ENCODE measurements at regions not wholly inside any gene's neighbourhood (a gene's known extent, or its start where the extent isn't known, plus 50 kb on each side); places are given as distances from the start of the nearest gene placed in this dataset.
"Not testable (repeated sequence)": the region's sequence is repeated elsewhere in the genome, so short reads cannot be mapped to it uniquely, and the experiment has no call there.

GRCh38 chr7:56474271-56474670 lies 358.1 kb upstream of the NUPR2 start:
- no peak for DNase-seq (ENCODE audit: low spot score)
- in situ Hi-C loops (cut with HindIII; ENCODE audit: low sequenced_read_pairs): no loop called here

GRCh38 chr7:56471811-56472210 lies 355.6 kb upstream of the NUPR2 start:
- in situ Hi-C loops (cut with HindIII; ENCODE audit: low sequenced_read_pairs): no loop called here
- no peak for DNase-seq (ENCODE audit: low spot score)

- in situ Hi-C loops (cut with HindIII; ENCODE audit: low sequenced_read_pairs); DNase-seq (ENCODE audit: low spot score): not testable (repeated sequence)
Observed at GRCh38 chr7:56466607-56467525, 350.6 kb upstream of the NUPR2 start.

GRCh38 chr7:56449762-56450161 lies 333.5 kb upstream of the NUPR2 start:
- in situ Hi-C loops (cut with HindIII; ENCODE audit: low sequenced_read_pairs): no loop called here
- DNase-seq (ENCODE audit: low spot score): no peak

DNA sequence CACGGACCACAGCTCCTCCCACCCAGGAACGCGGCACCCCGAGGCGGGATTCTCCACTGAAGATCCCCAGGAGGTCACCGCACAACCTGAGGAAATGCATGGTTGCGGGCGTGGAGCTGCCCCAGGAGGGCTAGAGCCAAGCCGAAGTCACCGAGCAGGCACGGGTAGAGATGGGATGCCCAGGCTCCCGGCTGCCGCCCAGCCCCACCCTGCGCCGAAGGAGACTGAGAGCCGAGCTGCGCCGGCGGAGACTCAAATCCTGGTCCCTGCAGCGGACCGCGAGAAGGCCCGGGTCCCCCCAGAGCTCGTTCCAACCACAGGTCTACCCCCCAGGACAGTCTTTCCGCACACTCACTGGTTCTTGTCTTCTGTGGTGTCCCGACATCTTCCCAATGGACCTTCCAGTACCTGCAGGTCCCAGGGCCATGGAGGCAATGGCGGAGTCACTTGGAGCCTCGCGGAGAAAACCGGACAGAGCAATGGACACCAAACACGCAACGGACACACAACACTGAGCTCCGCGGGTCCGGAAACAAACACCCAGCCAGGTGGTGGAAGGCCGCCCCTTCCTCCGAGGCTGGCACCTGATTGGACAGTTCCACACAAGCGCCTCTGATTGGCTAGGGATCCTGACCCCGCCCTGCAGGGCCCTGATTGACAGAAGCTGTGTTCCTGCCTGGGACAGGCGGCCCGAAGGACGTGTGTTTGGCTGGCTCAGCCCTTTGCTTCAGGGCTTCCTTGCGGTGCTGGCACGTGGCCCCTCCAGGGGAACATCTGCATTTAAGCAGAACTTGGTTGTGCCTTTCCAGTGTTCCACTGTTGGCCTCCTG lies 331.9 kb upstream of the NUPR2 start:
- DNase-seq (ENCODE audit: low spot score): peak; percentile 1
- in situ Hi-C loops (cut with HindIII; ENCODE audit: low sequenced_read_pairs): no loop called here

GRCh38 chr7:56420528-56420927 lies 304.3 kb upstream of the NUPR2 start:
- in situ Hi-C loops (cut with HindIII; ENCODE audit: low sequenced_read_pairs); DNase-seq (ENCODE audit: low spot score): not testable (repeated sequence)

- in situ Hi-C loops (cut with HindIII; ENCODE audit: low sequenced_read_pairs): no loop called here
- no peak for DNase-seq (ENCODE audit: low spot score)
Observed at GRCh38 chr7:56375173-56375572, 259.0 kb upstream of the NUPR2 start.

GRCh38 chr7:56374666-56375065 lies 258.4 kb upstream of the NUPR2 start:
- in situ Hi-C loops (cut with HindIII; ENCODE audit: low sequenced_read_pairs): not testable (repeated sequence)

DNA sequence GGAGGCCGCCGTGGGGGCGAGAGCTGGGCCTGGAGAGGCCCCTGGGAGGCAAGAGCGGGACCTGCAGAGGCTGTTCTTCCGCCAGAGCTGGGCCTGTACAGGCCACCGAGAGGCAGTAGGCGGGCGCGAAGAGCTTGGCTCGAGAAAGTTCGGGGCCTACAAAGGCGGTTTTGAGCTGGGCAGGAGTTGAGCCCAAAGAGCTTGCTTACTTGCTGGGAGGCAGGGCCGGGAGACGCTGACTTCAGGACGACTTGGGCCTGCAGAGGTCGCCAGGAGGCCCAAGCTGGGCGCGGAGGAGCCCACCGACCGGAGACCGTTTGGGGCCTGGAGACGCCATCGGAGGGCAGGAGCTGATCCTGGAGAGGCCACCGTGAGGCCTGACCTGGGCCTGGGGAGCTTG lies 257.1 kb upstream of the NUPR2 start:
- peak; percentile 26 for DNase-seq (ENCODE audit: low spot score)
- in situ Hi-C loops (cut with HindIII; ENCODE audit: low sequenced_read_pairs): not testable (repeated sequence)

More at GRCh38 chr7:56374666-56375065, 258.4 kb upstream of the NUPR2 start:
- not testable (repeated sequence) for DNase-seq (ENCODE audit: low spot score)

- DNase-seq (ENCODE audit: low spot score); in situ Hi-C loops (cut with HindIII; ENCODE audit: low sequenced_read_pairs): not testable (repeated sequence)
Observed at GRCh38 chr7:56371792-56372191, 255.6 kb upstream of the NUPR2 start.

GRCh38 chr7:56370208-56370872 lies 254.1 kb upstream of the NUPR2 start:
- DNase-seq (ENCODE audit: low spot score); in situ Hi-C loops (cut with HindIII; ENCODE audit: low sequenced_read_pairs): not testable (repeated sequence)

- DNase-seq (ENCODE audit: low spot score); in situ Hi-C loops (cut with HindIII; ENCODE audit: low sequenced_read_pairs): not testable (repeated sequence)
Observed at GRCh38 chr7:56367914-56368313, 251.7 kb upstream of the NUPR2 start.

DNA sequence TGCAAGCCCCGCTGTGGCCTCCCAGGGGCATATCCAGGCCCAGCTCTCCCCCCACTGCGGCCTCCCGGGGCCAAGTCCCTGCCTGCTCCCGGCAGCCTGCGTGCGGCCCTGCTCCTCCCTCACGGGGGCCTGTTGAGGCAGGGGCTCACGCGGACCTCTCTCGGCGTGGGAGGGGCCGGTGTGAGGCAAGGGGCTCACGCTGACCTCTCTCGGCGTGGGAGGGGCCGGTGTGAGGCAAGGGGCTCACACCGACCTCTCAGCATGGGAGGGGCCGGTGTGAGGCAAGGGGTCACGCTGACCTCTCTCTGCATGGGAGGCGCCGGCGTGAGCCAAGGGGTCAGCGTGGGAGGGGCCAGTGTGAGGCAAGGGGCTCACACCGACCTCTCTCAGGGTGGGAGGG lies 251.2 kb upstream of the NUPR2 start:
- DNase-seq (ENCODE audit: low spot score); in situ Hi-C loops (cut with HindIII; ENCODE audit: low sequenced_read_pairs): not testable (repeated sequence)

- in situ Hi-C loops (cut with HindIII; ENCODE audit: low sequenced_read_pairs); DNase-seq (ENCODE audit: low spot score): not testable (repeated sequence)
Observed at GRCh38 chr7:56366701-56367100, 250.5 kb upstream of the NUPR2 start.

DNA sequence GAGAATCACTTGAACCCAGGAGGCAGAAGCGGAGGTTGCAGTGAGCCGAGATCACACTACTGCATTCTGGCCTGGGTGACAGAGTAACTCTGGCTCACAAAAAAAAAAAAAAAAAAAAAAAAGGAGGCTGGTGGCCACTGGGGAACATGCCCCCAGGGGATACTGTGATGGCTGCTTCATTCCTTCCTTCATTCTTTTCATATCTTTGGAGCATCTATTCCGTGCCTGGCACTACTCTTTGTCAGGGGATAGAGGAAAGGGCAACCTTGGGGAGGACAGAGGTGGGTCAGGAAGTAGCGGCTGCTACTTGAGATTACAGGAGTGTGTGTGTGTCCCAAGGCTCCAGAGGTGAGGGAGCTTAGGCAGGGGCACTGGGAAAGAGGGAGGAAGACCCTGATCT lies 236.4 kb upstream of the NUPR2 start:
- in situ Hi-C loops (cut with HindIII; ENCODE audit: low sequenced_read_pairs): not testable (repeated sequence)

DNA sequence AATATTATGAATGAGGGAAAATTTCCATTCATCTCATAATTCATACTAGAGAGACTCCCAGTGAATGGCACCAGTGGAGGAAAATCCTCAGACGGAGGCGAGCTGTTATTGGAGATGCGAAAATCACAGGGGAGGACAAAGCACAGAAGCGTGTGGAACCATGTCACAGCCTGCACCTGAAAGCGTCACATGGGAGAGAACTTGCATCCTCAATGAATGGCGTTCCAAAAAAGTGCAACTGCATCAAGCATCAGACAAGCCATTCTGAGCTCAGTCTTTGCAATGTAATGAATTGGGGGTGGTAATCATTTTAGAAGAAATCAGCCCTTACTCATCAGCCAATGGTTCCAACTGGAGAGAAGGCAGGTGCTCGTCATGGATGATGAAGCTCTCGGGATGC lies 235.0 kb upstream of the NUPR2 start:
- DNase-seq (ENCODE audit: low spot score); in situ Hi-C loops (cut with HindIII; ENCODE audit: low sequenced_read_pairs): not testable (repeated sequence)

More for the DNA sequence above, 236.4 kb upstream of the NUPR2 start:
- DNase-seq (ENCODE audit: low spot score): not testable (repeated sequence)

DNA sequence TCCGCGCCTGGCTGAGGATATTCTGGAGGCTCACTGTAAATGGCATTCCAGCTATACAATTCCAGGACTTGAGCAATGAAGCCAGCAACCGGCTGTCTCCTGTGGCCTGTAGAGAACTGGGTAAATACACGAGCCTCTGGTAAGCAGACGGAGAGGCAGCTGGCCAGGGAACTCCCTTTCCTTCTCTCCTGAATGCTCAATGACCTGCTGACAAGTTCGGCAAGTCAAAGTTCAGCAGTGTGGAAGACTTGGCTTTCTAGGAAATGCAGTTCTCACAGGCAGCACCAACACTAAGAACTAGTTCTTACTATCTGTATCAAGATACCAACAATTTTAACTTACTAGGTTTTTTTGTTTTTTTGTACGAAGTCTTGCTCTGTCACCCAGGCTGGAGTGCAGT lies 232.1 kb upstream of the NUPR2 start:
- DNase-seq (ENCODE audit: low spot score); in situ Hi-C loops (cut with HindIII; ENCODE audit: low sequenced_read_pairs): not testable (repeated sequence)

DNA sequence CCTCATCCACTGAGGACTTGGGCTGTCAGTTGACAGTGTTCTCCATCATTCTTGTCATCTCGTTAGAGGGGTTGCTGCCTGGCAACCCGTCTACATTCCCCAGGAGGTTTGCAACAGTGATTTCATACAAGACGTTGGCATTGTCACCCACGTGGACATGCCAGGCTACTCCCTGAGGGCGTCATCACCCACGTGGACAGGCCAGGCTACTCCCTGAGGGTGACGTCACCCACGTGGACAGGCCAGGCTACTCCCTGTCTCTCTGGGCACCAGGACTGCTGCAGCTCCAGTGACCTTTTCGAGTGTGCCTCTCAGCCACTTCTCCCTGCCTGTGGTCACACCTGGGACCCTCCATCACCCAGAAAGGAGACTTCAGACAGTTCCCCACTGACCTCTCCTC lies 212.1 kb upstream of the NUPR2 start:
- DNase-seq (ENCODE audit: low spot score); in situ Hi-C loops (cut with HindIII; ENCODE audit: low sequenced_read_pairs): not testable (repeated sequence)

GRCh38 chr7:56290548-56290947 lies 174.3 kb upstream of the NUPR2 start:
- in situ Hi-C loops (cut with HindIII; ENCODE audit: low sequenced_read_pairs): no loop called here
- DNase-seq (ENCODE audit: low spot score): no peak

Data from G401 (cell line).